Endodermal cell (in vitro differentiated cells): ENCODE measurements at regions not wholly inside any gene's neighbourhood (a gene's known extent, or its start where the extent isn't known, plus 50 kb on each side); places are given as distances from the start of the nearest gene placed in this dataset.

Source experiments
- DNase-seq: peaks from one replicate; pipeline ENCODE4 v3.0.0-alpha.2; 2017
- H3K27ac ChIP-seq: 2 replicates; pipeline ENCODE4 v1.5.1; 2013; ENCODE audit warnings: mild to moderate bottlenecking, low read depth, low read length, moderate library complexity
- H3K27me3 ChIP-seq: 2 replicates; pipeline ENCODE4 v1.6.1; 2013; ENCODE audit warnings: mild to moderate bottlenecking, low read length, moderate library complexity; ENCODE audit not compliant: insufficient read depth, control insufficient read depth, poor library complexity, severe bottlenecking
- H3K36me3 ChIP-seq: 2 replicates; pipeline ENCODE4 v1.7.0; 2013; ENCODE audit warnings: mild to moderate bottlenecking, low read length, moderate library complexity; ENCODE audit not compliant: control insufficient read depth, insufficient read depth
- H3K4me1 ChIP-seq: one replicate; pipeline ENCODE4 v1.7.0; 2013; ENCODE audit warnings: low read length; ENCODE audit not compliant: control insufficient read depth, insufficient read depth
- H3K4me3 ChIP-seq: 2 replicates; pipeline ENCODE4 v1.5.1; 2013; ENCODE audit warnings: mild to moderate bottlenecking, low read length, moderate library complexity
- H3K9ac ChIP-seq: 2 replicates; pipeline ENCODE4 v1.6.1; 2013; ENCODE audit warnings: mild to moderate bottlenecking, low read length, moderate library complexity; ENCODE audit not compliant: poor library complexity, severe bottlenecking; ENCODE audit errors: extremely low read depth
- H3K9me3 ChIP-seq: 2 replicates; pipeline ENCODE4 v1.6.1; 2013; ENCODE audit warnings: mild to moderate bottlenecking, low read length, moderate library complexity; ENCODE audit not compliant: control insufficient read depth
- H3K27ac Mint-ChIP-seq: 2 replicates; pipeline ENCODE4 v1.8.0; 2020; ENCODE audit warnings: mixed read lengths
- H3K27me3 Mint-ChIP-seq: 2 replicates; pipeline ENCODE4 v1.8.0; 2021; ENCODE audit warnings: mild to moderate bottlenecking, mixed read lengths; ENCODE audit not compliant: insufficient read depth
- H3K36me3 Mint-ChIP-seq: 2 replicates; pipeline ENCODE4 v1.8.0; 2020; ENCODE audit warnings: low read depth, mixed read lengths
- H3K4me1 Mint-ChIP-seq: 2 replicates; pipeline ENCODE4 v1.8.0; 2020; ENCODE audit warnings: mixed read lengths
- H3K4me3 Mint-ChIP-seq: 2 replicates; pipeline ENCODE4 v1.8.0; 2020; ENCODE audit warnings: mild to moderate bottlenecking, moderate library complexity, mixed read lengths
- H3K9me3 Mint-ChIP-seq: 2 replicates; pipeline ENCODE4 v1.8.0; 2020; ENCODE audit warnings: mild to moderate bottlenecking, mixed read lengths
- WGBS, 2 experiments: methylation state at CpG; one replicate each; pipeline versions ENCODE4 v1.1.5 to v1.1.7; 2013; ENCODE audit warnings: missing lambda C conversion rate in 2 of 2, mixed read lengths in 1 of 2; ENCODE audit not compliant: insufficient coverage in 1 of 2, insufficient read length in 1 of 2; 5-methylcytosine and 5-hydroxymethylcytosine counted together
- TF ChIP-seq, protein P1 (sequence below): fragments of 200-600 bp; sonication (generic); conservative IDR thresholded peaks from 2 replicates; pipeline ENCODE4 v1.5.0; 2021; ENCODE audit warnings: antibody characterized with exemption, mild to moderate bottlenecking

DNA sequence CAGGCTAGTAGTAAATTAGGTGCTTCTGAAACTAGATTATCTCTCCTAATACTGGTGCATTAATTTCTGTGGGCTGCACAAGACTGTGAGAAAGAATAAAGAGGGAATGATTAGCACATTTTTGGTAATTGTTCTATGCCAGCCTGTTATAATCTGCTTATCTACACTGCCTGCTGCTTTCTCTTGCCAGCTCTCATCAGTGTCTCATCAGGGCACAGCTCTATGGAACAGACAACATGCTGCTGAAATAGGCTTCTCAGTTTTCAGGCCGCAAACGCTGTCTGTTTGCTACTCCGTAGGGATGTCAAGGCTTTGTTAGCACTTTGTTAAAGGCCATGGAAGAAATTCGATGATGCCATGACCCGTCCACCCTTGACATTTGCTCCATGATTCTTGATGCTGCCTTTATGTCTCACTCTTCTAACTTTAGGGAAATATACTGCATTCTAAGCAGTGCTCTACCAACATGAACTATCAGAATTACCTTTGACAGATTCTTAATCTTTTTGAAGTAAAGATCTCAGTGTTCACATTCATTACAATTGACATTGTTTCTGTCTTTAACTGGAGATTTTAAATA lies 84.0 kb upstream of the PRR20A start:
- no peak overlapping the region for H3K4me3 Mint-ChIP-seq
- H3K27ac ChIP-seq, result no peak overlapping the region
- WGBS, 2 experiments, result 77 to 91% methylated on average over 5 of the region's 5 CpGs
- TF ChIP-seq, protein P1, sequence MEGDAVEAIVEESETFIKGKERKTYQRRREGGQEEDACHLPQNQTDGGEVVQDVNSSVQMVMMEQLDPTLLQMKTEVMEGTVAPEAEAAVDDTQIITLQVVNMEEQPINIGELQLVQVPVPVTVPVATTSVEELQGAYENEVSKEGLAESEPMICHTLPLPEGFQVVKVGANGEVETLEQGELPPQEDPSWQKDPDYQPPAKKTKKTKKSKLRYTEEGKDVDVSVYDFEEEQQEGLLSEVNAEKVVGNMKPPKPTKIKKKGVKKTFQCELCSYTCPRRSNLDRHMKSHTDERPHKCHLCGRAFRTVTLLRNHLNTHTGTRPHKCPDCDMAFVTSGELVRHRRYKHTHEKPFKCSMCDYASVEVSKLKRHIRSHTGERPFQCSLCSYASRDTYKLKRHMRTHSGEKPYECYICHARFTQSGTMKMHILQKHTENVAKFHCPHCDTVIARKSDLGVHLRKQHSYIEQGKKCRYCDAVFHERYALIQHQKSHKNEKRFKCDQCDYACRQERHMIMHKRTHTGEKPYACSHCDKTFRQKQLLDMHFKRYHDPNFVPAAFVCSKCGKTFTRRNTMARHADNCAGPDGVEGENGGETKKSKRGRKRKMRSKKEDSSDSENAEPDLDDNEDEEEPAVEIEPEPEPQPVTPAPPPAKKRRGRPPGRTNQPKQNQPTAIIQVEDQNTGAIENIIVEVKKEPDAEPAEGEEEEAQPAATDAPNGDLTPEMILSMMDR, result no peak
- H3K36me3 ChIP-seq, result no peaks in the 10 kb centered on the region
- H3K27me3 ChIP-seq, result no peaks in the 10 kb centered on the region
- no peak overlapping the region for H3K4me3 ChIP-seq
- H3K9me3 ChIP-seq, result no peaks in the 10 kb centered on the region
- no peaks in the 10 kb centered on the region for H3K9me3 Mint-ChIP-seq
- no peak overlapping the region for H3K9ac ChIP-seq
- H3K36me3 Mint-ChIP-seq, result no peaks in the 10 kb centered on the region
- no peak overlapping the region for H3K27ac Mint-ChIP-seq
- H3K4me1 ChIP-seq, result no peaks in the 10 kb centered on the region
- peak; percentile 43 for DNase-seq
- H3K27me3 Mint-ChIP-seq, result no peaks in the 10 kb centered on the region
- H3K4me1 Mint-ChIP-seq, result peaks cover 6% of the 10 kb centered on the region

DNA sequence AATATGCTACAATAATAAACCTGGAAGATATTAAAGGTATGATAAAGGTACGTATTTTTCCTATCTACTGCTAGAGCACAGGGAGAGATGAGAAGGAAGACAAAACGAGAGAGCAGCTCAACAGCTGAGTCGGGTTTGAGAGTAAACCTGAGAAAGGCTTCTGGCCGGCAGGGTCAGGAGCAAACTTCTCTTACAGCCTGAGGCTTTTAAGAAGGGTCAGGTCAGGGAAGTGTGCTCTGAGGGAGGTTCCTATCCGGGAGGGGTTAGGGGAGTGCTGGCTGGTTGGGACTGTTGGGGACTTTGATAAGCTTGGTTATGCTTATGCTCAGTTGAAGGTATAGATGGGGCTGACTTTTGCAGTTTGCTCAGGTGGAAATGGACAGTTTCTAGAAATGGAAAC lies 77.7 kb upstream of the PRR20A start:
- Mint-ChIP-seq H3K4me3 (no peak overlapping the region), H3K27ac (no peak overlapping the region), H3K36me3 (no peaks in the 10 kb centered on the region), H3K4me1 (no peaks in the 10 kb centered on the region), H3K9me3 (no peaks in the 10 kb centered on the region), H3K27me3 (no peaks in the 10 kb centered on the region)
- H3K27me3 ChIP-seq, result no peaks in the 10 kb centered on the region
- H3K4me3 ChIP-seq, result no peak overlapping the region
- WGBS, 2 experiments, result 40 to 84% methylated on average over 1 to 5 of the region's 5 CpGs
- peak; percentile 48 for DNase-seq
- TF ChIP-seq, protein P1, result no peak
- no peaks in the 10 kb centered on the region for H3K4me1 ChIP-seq
- no peak overlapping the region for H3K27ac ChIP-seq
- H3K9ac ChIP-seq, result no peak overlapping the region
- no peaks in the 10 kb centered on the region for H3K36me3 ChIP-seq
- H3K9me3 ChIP-seq, result no peaks in the 10 kb centered on the region

- Mint-ChIP-seq H3K36me3 (no peaks in the 10 kb centered on the region), H3K4me1 (no peaks in the 10 kb centered on the region), H3K27ac (no peak overlapping the region), H3K9me3 (no peaks in the 10 kb centered on the region), H3K27me3 (no peaks in the 10 kb centered on the region), H3K4me3 (no peak overlapping the region)
- Histone ChIP-seq H3K27me3 (no peaks in the 10 kb centered on the region), H3K9me3 (no peaks in the 10 kb centered on the region), H3K4me1 (no peaks in the 10 kb centered on the region), H3K9ac (no peak overlapping the region), H3K27ac (no peak overlapping the region), H3K36me3 (no peaks in the 10 kb centered on the region), H3K4me3 (no peak overlapping the region)
- TF ChIP-seq, protein P1, result no peak
- no peak for DNase-seq
- 83% methylated on average over 2 of the region's 2 CpGs; no CpG with 5 or more reads in 1 of the 2 experiments for WGBS, 2 experiments
Observed at GRCh38 chr13:57073983-57074382, 66.7 kb upstream of the PRR20A start.
